Stomach (tissue), 4 donors: ENCODE measurements at regions not wholly inside any gene's neighbourhood (a gene's known extent, or its start where the extent isn't known, plus 50 kb on each side); places are given as distances from the start of the nearest gene placed in this dataset.

Source experiments
- EP300 ChIP-seq: sonication (generic); formaldehyde crosslinking; IDR thresholded peaks from one replicate; pipeline ENCODE4 v1.6.1; 2017; ENCODE audit warnings: antibody characterized with exemption
- POLR2A ChIP-seq, 4 donors: fragments of 450-650 bp; IDR thresholded peaks; one replicate each; pipeline ENCODE4 v1.6.1; 2016; ENCODE audit warnings: antibody characterized with exemption in 4 of 4, control low read depth in 2 of 4, mild to moderate bottlenecking in 1 of 4, moderate library complexity in 1 of 4
- POLR2AphosphoS5 ChIP-seq, 3 donors: sonication (generic); formaldehyde crosslinking; IDR thresholded peaks; one replicate each; pipeline ENCODE4 v1.6.1; 2016; ENCODE audit warnings: antibody characterized with exemption in 3 of 3
- TF ChIP-seq, protein P1 (sequence below), 7 experiments: fragments of 450-650 bp in 4 of 7; fragments of 200-600 bp in 3 of 7; sonication (generic) in 3 of 7; IDR thresholded peaks; one replicate each; pipeline ENCODE4 v1.5.1; 2016 to 2019; ENCODE audit warnings: antibody characterized with exemption in 7 of 7, control low read depth in 2 of 7, mild to moderate bottlenecking in 1 of 7

DNA sequence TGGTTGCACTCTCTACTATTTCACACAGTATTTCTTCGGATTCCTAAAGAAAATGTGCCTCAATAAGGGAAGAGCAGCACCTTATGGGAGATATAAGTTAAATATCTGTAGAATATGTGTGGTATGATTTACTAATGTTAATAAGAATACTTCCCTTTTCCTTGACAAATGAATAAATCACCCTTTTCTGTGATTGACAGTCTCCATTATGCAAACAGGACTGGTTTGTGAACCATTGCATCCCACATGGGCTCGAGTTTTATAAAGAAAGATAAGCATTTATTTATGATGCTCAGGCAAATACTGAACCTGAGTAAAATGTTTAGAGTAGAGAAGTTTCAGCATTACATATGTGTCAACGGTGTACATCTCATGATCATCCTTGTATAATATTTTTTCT is 587.7 kb upstream of the BRINP3 start:
- TF ChIP-seq, protein P1, sequence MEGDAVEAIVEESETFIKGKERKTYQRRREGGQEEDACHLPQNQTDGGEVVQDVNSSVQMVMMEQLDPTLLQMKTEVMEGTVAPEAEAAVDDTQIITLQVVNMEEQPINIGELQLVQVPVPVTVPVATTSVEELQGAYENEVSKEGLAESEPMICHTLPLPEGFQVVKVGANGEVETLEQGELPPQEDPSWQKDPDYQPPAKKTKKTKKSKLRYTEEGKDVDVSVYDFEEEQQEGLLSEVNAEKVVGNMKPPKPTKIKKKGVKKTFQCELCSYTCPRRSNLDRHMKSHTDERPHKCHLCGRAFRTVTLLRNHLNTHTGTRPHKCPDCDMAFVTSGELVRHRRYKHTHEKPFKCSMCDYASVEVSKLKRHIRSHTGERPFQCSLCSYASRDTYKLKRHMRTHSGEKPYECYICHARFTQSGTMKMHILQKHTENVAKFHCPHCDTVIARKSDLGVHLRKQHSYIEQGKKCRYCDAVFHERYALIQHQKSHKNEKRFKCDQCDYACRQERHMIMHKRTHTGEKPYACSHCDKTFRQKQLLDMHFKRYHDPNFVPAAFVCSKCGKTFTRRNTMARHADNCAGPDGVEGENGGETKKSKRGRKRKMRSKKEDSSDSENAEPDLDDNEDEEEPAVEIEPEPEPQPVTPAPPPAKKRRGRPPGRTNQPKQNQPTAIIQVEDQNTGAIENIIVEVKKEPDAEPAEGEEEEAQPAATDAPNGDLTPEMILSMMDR (IDR thresholded peaks at IDR 0.05), result no peak
- TF ChIP-seq POLR2A (IDR thresholded peaks at IDR 0.05) (no peak), EP300 (no peak), POLR2AphosphoS5 (IDR thresholded peaks at IDR 0.05) (no peak)
